H1 (cell line): ENCODE measurements at regions not wholly inside any gene's neighbourhood (a gene's known extent, or its start where the extent isn't known, plus 50 kb on each side); places are given as distances from the start of the nearest gene placed in this dataset.

ENCODE experiments used
- CTCF ChIA-PET: fragments of 300-600 bp; sonication (Branson Sonifier 250); formaldehyde crosslinking; loops from one replicate; lab custom pipeline; 2021; ENCODE audit not compliant: partially characterized antibody; lab: Charles Lee
- POLR2A ChIA-PET: fragments of 300-600 bp; sonication (Branson Sonifier 250); formaldehyde crosslinking; loops from one replicate; lab custom pipeline; 2021; ENCODE audit warnings: inconsistent platforms; ENCODE audit not compliant: partially characterized antibody; lab: Charles Lee
- DNase-seq, 2 experiments: peaks; one replicate each; pipeline versions ENCODE4 v3.0.0 to v3.0.0-alpha.2; 2010 to 2022; ENCODE audit warnings: low spot score in 2 of 2, low read depth in 1 of 2, mixed read lengths in 1 of 2
- FAIRE-seq: peaks from 2 replicates; lab custom pipeline; 2011; peaks lifted over from hg19 to GRCh38; lab: Jason Lieb, UNC
- H2AFZ ChIP-seq: 2 replicates; pipeline ENCODE4 v1.8.1; 2012; ENCODE audit warnings: low read length, inconsistent platforms
- H2AK5ac ChIP-seq: 2 replicates; pipeline ENCODE4 v1.6.1; 2013; ENCODE audit warnings: low read depth, low read length
- H2BK120ac ChIP-seq: replicated peaks from 2 replicates; pipeline ENCODE3; 2013; ENCODE audit warnings: low read depth, low read length, inconsistent platforms
- H2BK12ac ChIP-seq: 2 replicates; pipeline ENCODE4 v1.6.1; 2013; ENCODE audit warnings: low read depth, low read length
- H2BK15ac ChIP-seq: 2 replicates; pipeline ENCODE4 v1.6.1; 2013; ENCODE audit warnings: low read length
- H2BK20ac ChIP-seq: 2 replicates; pipeline ENCODE4 v1.6.1; 2013; ENCODE audit warnings: low read length
- H2BK5ac ChIP-seq: 2 replicates; pipeline ENCODE4 v1.6.1; 2013; ENCODE audit warnings: low read depth, low read length
- H3K14ac ChIP-seq: 2 replicates; pipeline ENCODE4 v1.6.1; 2013; ENCODE audit warnings: inconsistent platforms; ENCODE audit not compliant: insufficient read length
- H3K18ac ChIP-seq: 2 replicates; pipeline ENCODE4 v1.6.1; 2013; ENCODE audit warnings: low read length; ENCODE audit errors: extremely low read depth
- H3K23ac ChIP-seq: 2 replicates; pipeline ENCODE4 v1.6.1; 2013; ENCODE audit warnings: inconsistent platforms; ENCODE audit not compliant: insufficient read length
- H3K23me2 ChIP-seq: 2 replicates; pipeline ENCODE4 v1.6.1; 2013; ENCODE audit warnings: low read depth, low read length
- H3K27ac ChIP-seq: 2 replicates; pipeline ENCODE4 v1.6.1; 2011; ENCODE audit warnings: low read depth, low read length, inconsistent platforms
- H3K27me3 ChIP-seq, 4 experiments: replicated peaks in 1 of 4; 1 replicate in 1 of 4; 2 replicates in 3 of 4; pipeline versions ENCODE4 v1.6.1 to v1.8.1; 2011 to 2013; ENCODE audit warnings: low read length in 3 of 4, mild to moderate bottlenecking in 3 of 4, inconsistent platforms in 2 of 4, mixed read lengths in 2 of 4, moderate library complexity in 1 of 4; ENCODE audit not compliant: control insufficient read depth in 3 of 4, insufficient read depth in 3 of 4; ENCODE audit errors: extremely low read depth in 1 of 4
- H3K36me3 ChIP-seq, 4 experiments: 2 replicates each; pipeline versions ENCODE4 v1.6.1 to v1.8.1; 2011 to 2013; ENCODE audit warnings: mild to moderate bottlenecking in 4 of 4, low read length in 3 of 4, moderate library complexity in 2 of 4, control low read depth in 1 of 4, inconsistent platforms in 1 of 4; ENCODE audit not compliant: insufficient read depth in 4 of 4, control insufficient read depth in 2 of 4
- H3K4ac ChIP-seq: replicated peaks from 2 replicates; pipeline ENCODE3; 2013; ENCODE audit warnings: low read length, low read depth, mixed read lengths, inconsistent platforms; ENCODE audit not compliant: insufficient read length
- H3K4me1 ChIP-seq, 4 experiments: replicated peaks in 1 of 4; 1 replicate in 1 of 4; 2 replicates in 3 of 4; pipeline versions ENCODE4 v1.6.1 to v1.8.1; 2011 to 2013; ENCODE audit warnings: low read length in 3 of 4, inconsistent platforms in 2 of 4, mixed read lengths in 1 of 4; ENCODE audit not compliant: insufficient read depth in 4 of 4, control insufficient read depth in 3 of 4
- H3K4me2 ChIP-seq, 2 experiments: 2 replicates each; pipeline versions ENCODE4 v1.6.1 to v1.8.1; 2011 to 2013; ENCODE audit warnings: low read depth in 2 of 2, low read length in 2 of 2, control low read depth in 1 of 2, inconsistent platforms in 1 of 2, mild to moderate bottlenecking in 1 of 2; ENCODE audit not compliant: insufficient read depth in 1 of 2
- H3K4me3 ChIP-seq, 4 experiments: fragments of 200-600, 300-600 bp in 1 of 4; sonication (generic), shearing (Covaris generic), sonication (Bioruptor Twin) in 1 of 4; 2 replicates each; pipeline versions ENCODE4 v1.5.1 to v1.8.1; 2011 to 2016; ENCODE audit warnings: low read length in 4 of 4, low read depth in 3 of 4, control low read depth in 2 of 4, inconsistent platforms in 2 of 4, mild to moderate bottlenecking in 2 of 4, mixed read lengths in 1 of 4, moderate library complexity in 1 of 4; ENCODE audit not compliant: insufficient read depth in 2 of 4; ENCODE audit errors: extremely low read depth in 1 of 4
- H3K56ac ChIP-seq: replicated peaks from 2 replicates; pipeline ENCODE3; 2013; ENCODE audit warnings: low read depth, mild to moderate bottlenecking, mixed read lengths, low read length, inconsistent platforms; ENCODE audit not compliant: insufficient read length
- H3K79me1 ChIP-seq: 2 replicates; pipeline ENCODE4 v1.6.1; 2013; ENCODE audit warnings: low read depth, low read length, control low read depth
- H3K79me2 ChIP-seq, 2 experiments: 2 replicates each; pipeline versions ENCODE4 v1.6.1 to v1.8.1; 2012 to 2013; ENCODE audit warnings: low read length in 2 of 2, mild to moderate bottlenecking in 2 of 2, inconsistent platforms in 1 of 2; ENCODE audit not compliant: insufficient read depth in 2 of 2, control insufficient read depth in 1 of 2
- H3K9ac ChIP-seq, 4 experiments: replicated peaks in 1 of 4; 1 replicate in 1 of 4; 2 replicates in 3 of 4; pipeline versions ENCODE4 v1.6.1 to v1.8.1; 2011 to 2013; ENCODE audit warnings: low read depth in 3 of 4, low read length in 3 of 4, control low read depth in 2 of 4, mild to moderate bottlenecking in 2 of 4, moderate library complexity in 2 of 4, inconsistent platforms in 1 of 4; ENCODE audit errors: extremely low read depth in 1 of 4
- H3K9me3 ChIP-seq, 2 experiments: 2 replicates each; pipeline versions ENCODE4 v1.6.1 to v1.8.1; 2012 to 2013; ENCODE audit warnings: mild to moderate bottlenecking in 2 of 2, moderate library complexity in 2 of 2, control low read depth in 1 of 2, inconsistent platforms in 1 of 2, low read depth in 1 of 2, low read length in 1 of 2, mixed read lengths in 1 of 2; ENCODE audit not compliant: insufficient read depth in 2 of 2
- H4K20me1 ChIP-seq, 2 experiments: replicated peaks in 1 of 2; 2 replicates each; pipeline versions ENCODE3 to v1.8.1; 2011 to 2013; ENCODE audit warnings: inconsistent platforms in 2 of 2, low read length in 2 of 2, mild to moderate bottlenecking in 1 of 2; ENCODE audit not compliant: insufficient read depth in 2 of 2, control insufficient read depth in 1 of 2
- H4K5ac ChIP-seq: 2 replicates; pipeline ENCODE4 v1.6.1; 2013; ENCODE audit warnings: low read length, low read depth, mixed read lengths, inconsistent platforms; ENCODE audit not compliant: insufficient read length
- H4K8ac ChIP-seq: 2 replicates; pipeline ENCODE4 v1.8.0; 2013; ENCODE audit warnings: mild to moderate bottlenecking, moderate library complexity, low read length, inconsistent platforms; ENCODE audit not compliant: insufficient read depth; ENCODE audit errors: extremely low read depth
- H4K91ac ChIP-seq: replicated peaks from 2 replicates; pipeline ENCODE3; 2013; ENCODE audit warnings: low read length, mixed read lengths, inconsistent platforms; ENCODE audit not compliant: insufficient read length
- RFX5 ChIP-seq: IDR thresholded peaks from 2 replicates; pipeline ENCODE4 v1.6.1; 2011; ENCODE audit warnings: low read depth, low read length, improper control_type of control experiment, borderline replicate concordance
- SIRT6 ChIP-seq: IDR thresholded peaks from one replicate; pipeline ENCODE4 v1.7.1; 2012; ENCODE audit warnings: low read length, inconsistent platforms
- TAF1 ChIP-seq: IDR thresholded peaks from 2 replicates; pipeline ENCODE4 v1.6.1; 2011; ENCODE audit warnings: mild to moderate bottlenecking, low read depth, low read length
- WGBS, 2 experiments: shearing (Covaris generic) in 1 of 2; methylation state at CpG; one replicate each; pipeline versions ENCODE4 v1.1.6 to v1.1.7; 2013 to 2015; ENCODE audit warnings: low lambda C conversion rate in 2 of 2, mixed read lengths in 2 of 2, inconsistent platforms in 1 of 2, low coverage in 1 of 2, missing lambda C conversion rate in 1 of 2; ENCODE audit not compliant: insufficient replicate concordance in 2 of 2, insufficient coverage in 1 of 2, insufficient read length in 1 of 2; ENCODE audit errors: extremely low coverage in 1 of 2, missing lambda C conversion rate in 1 of 2; 5-methylcytosine and 5-hydroxymethylcytosine counted together

DNA sequence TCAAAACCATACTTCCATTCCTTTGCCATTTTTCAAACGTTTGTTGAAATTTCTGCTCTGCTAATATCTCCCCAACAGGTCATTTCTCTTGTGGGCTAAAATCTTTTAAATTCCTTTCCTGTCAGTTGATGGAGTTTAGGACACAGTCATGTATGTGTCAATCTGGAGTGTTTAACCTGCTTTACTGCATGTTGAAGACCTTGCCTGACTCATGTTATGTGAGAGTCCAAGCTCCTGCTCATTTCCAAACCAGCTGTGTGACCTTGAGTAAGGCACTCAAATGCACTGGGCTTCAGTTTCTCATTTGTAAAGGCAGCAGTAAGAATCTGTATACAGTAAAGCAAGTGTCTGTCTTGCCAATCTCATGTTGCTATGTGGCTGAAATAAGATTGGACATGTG is 171.9 kb upstream of the SPACA1 start:
- no peak overlapping the region for H2BK12ac ChIP-seq
- no peak overlapping the region for H3K4me3 ChIP-seq
- no peak overlapping the region for H3K4me2 ChIP-seq
- no peaks in the 10 kb centered on the region for H3K9me3 ChIP-seq
- no peak overlapping the region for H3K4ac ChIP-seq
- no peaks in the 10 kb centered on the region for H3K79me2 ChIP-seq
- no peak overlapping the region for H3K14ac ChIP-seq
- TF ChIP-seq SIRT6 (no peak), RFX5 (no peak), TAF1 (no peak)
- H3K18ac ChIP-seq = no peak overlapping the region
- FAIRE-seq = no peak
- H3K4me1 ChIP-seq = no peaks in the 10 kb centered on the region
- CTCF ChIA-PET = interaction anchor here (2.0 kb wide), 1 partner anchor 15 kb away, joined by 4 read pairs; no protein-coding TSS in a partner anchor
- no peak overlapping the region for H2BK20ac ChIP-seq
- POLR2A ChIA-PET = no interaction called here
- H2BK120ac ChIP-seq = no peak overlapping the region
- H3K27me3 ChIP-seq = no peaks in the 10 kb centered on the region
- H4K91ac ChIP-seq = no peak overlapping the region
- no peak overlapping the region for H3K9ac ChIP-seq
- no peak overlapping the region for H2BK5ac ChIP-seq
- no peaks in the 10 kb centered on the region for H3K23me2 ChIP-seq
- H4K8ac ChIP-seq = no peak overlapping the region
- H2AK5ac ChIP-seq = no peak overlapping the region
- H2AFZ ChIP-seq = 0 out of 2 replicates have a peak overlapping the region, but pooled peaks have one; percentile 18
- 64% methylated on average over 1 of the region's 1 CpG; no CpG with 5 or more reads in 1 of the 2 experiments for WGBS, 2 experiments
- H3K27ac ChIP-seq = no peak overlapping the region
- H2BK15ac ChIP-seq = no peak overlapping the region
- H3K79me1 ChIP-seq = no peaks in the 10 kb centered on the region
- no peaks in the 10 kb centered on the region for H4K20me1 ChIP-seq
- DNase-seq = no peak
- no peaks in the 10 kb centered on the region for H3K36me3 ChIP-seq
- H3K56ac ChIP-seq = no peak overlapping the region
- H4K5ac ChIP-seq = no peak overlapping the region
- no peak overlapping the region for H3K23ac ChIP-seq
